GM12891 (cell line): ENCODE measurements at regions not wholly inside any gene's neighbourhood (a gene's known extent, or its start where the extent isn't known, plus 50 kb on each side); places are given as distances from the start of the nearest gene placed in this dataset.

Experiments used
- PAX5 ChIP-seq: IDR thresholded peaks from 2 replicates; pipeline ENCODE4 v1.6.1; 2011; ENCODE audit warnings: low read length, moderate library complexity, mild to moderate bottlenecking; ENCODE audit not compliant: insufficient read depth, severe bottlenecking
- POLR2AphosphoS5 ChIP-seq: IDR thresholded peaks from 2 replicates; pipeline ENCODE4 v1.6.1; 2011; ENCODE audit warnings: low read depth, low read length, control low read depth

DNA sequence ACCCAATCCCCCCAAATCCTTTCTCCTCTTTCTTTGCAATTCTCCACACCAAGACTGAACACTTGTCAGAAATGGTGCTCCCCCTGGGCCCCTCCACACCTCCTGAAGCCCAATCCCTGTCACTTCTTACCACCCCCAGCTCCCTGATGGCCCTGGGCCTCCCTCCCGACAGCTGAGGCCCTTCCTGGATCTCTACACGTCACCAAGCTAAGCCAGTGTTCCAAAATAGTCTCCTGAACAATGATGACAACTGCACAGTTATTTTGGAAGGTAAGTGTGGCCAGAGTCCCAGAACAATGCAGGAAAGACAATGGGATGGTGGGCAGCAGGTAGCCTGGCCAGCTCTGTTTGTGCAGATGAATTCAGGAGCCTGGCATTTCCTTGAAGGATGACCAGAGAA, 63.7 kb upstream of the PRSS3 start:
- TF ChIP-seq POLR2AphosphoS5 (no peak), PAX5 (no peak)
